K562 (cell line): ENCODE measurements at regions not wholly inside any gene's neighbourhood (a gene's known extent, or its start where the extent isn't known, plus 50 kb on each side); places are given as distances from the start of the nearest gene placed in this dataset.
A peak's percentile ranks its signal among the peaks of the same experiment; 100 is the strongest.

Source experiments
- ATAC-seq: fragments of 200-7000 bp; cut with Tn5 transposase; 3 replicates; pipeline ENCODE4 v1.9.1; 2020; ENCODE audit warnings: moderate library complexity
- BruUV-seq: library from RNA; stranded (reverse); fragments of 400-500 nt; replicated peaks from 2 replicates; lab custom pipeline; 2021; lab: Mats Ljungman, UMichigan
- CTCF ChIA-PET: fragments of 300-600 bp; formaldehyde crosslinking; extraction: SDS; loops from one replicate; lab custom pipeline; 2021; ENCODE audit warnings: low intra/inter-chr PET ratio; lab: Yijun Ruan, JAX
- POLR2A ChIA-PET: fragments of 300-600, 350-650 bp; sonication (Branson Sonifier 250); formaldehyde crosslinking; extraction: SDS; loops from one replicate; lab custom pipeline; 2021; ENCODE audit warnings: antibody characterized with exemption, inconsistent platforms; lab: Yijun Ruan, JAX
- DNase-seq, 4 experiments: peaks; one replicate each; pipeline versions ENCODE4 v3.0.0 to v3.0.0-alpha.2; 2011 to 2018; ENCODE audit warnings: low spot score in 3 of 4, mixed read lengths in 3 of 4; ENCODE audit errors: extremely low read depth in 1 of 4
- FAIRE-seq: peaks from 2 replicates; lab custom pipeline; 2011; peaks lifted over from hg19 to GRCh38; lab: Jason Lieb, UNC
- H2AFZ ChIP-seq: 2 replicates; pipeline ENCODE4 v1.6.0; 2011; ENCODE audit warnings: low read depth, low read length, control low read depth, inconsistent platforms
- H3K27ac ChIP-seq: fragments of 200-600 bp; 3 replicates; pipeline ENCODE4 v1.8.0; 2011; ENCODE audit warnings: low read depth, mild to moderate bottlenecking, control low read depth, inconsistent platforms, low read length, moderate library complexity, mixed read lengths; ENCODE audit errors: extremely low read depth
- H3K27me3 ChIP-seq, 2 experiments: fragments of 300-600 bp in 1 of 2; 2 replicates in 1 of 2; 3 replicates in 1 of 2; pipeline versions ENCODE4 v1.6.0 to v1.8.0; 2011; ENCODE audit warnings: inconsistent platforms in 2 of 2, low read length in 2 of 2, mild to moderate bottlenecking in 1 of 2, mixed read lengths in 1 of 2, moderate library complexity in 1 of 2; ENCODE audit not compliant: control insufficient read depth in 2 of 2, insufficient read depth in 2 of 2
- H3K36me3 ChIP-seq: fragments of 300-600 bp; 3 replicates; pipeline ENCODE4 v1.8.0; 2011; ENCODE audit warnings: mild to moderate bottlenecking, low read length, inconsistent platforms; ENCODE audit not compliant: control insufficient read depth, insufficient read depth
- H3K4me1 ChIP-seq, 2 experiments: fragments of 200-600 bp in 1 of 2; replicated peaks in 1 of 2; 2 replicates in 1 of 2; 3 replicates in 1 of 2; pipeline versions ENCODE4 v1.5.1 to v1.8.0; 2011; ENCODE audit warnings: inconsistent platforms in 2 of 2, low read length in 2 of 2, mild to moderate bottlenecking in 1 of 2, mixed read lengths in 1 of 2, moderate library complexity in 1 of 2; ENCODE audit not compliant: control insufficient read depth in 2 of 2, insufficient read depth in 2 of 2
- H3K4me2 ChIP-seq: 2 replicates; pipeline ENCODE4 v1.6.1; 2011; ENCODE audit warnings: low read length, control low read depth, inconsistent platforms, mixed read lengths; ENCODE audit not compliant: insufficient read depth
- H3K4me3 ChIP-seq: fragments of 200-600 bp; sonication (generic), shearing (Covaris generic); 2 replicates; pipeline ENCODE4 v1.5.1; 2016; ENCODE audit warnings: control low read depth, inconsistent platforms
- H3K79me2 ChIP-seq: fragments of 200-600 bp; 3 replicates; pipeline ENCODE4 v1.8.0; 2011; ENCODE audit warnings: low read length, inconsistent platforms; ENCODE audit not compliant: control insufficient read depth, insufficient read depth
- H3K9ac ChIP-seq, 2 experiments: 2 replicates each; pipeline versions ENCODE4 v1.6.0 to v1.6.1; 2011; ENCODE audit warnings: low read depth in 2 of 2, low read length in 2 of 2, control low read depth in 1 of 2, inconsistent platforms in 1 of 2, mild to moderate bottlenecking in 1 of 2, mixed read lengths in 1 of 2; ENCODE audit not compliant: insufficient read depth in 1 of 2
- H3K9me1 ChIP-seq: one replicate; pipeline ENCODE4 v1.6.0; 2011; ENCODE audit warnings: inconsistent platforms, mild to moderate bottlenecking, low read length, moderate library complexity; ENCODE audit not compliant: control insufficient read depth, insufficient read depth
- H3K9me3 ChIP-seq: replicated peaks from 2 replicates; pipeline ENCODE4 v1.5.1; 2011; ENCODE audit warnings: low read depth, low read length, inconsistent platforms; ENCODE audit not compliant: control insufficient read depth, insufficient read depth
- H4K20me1 ChIP-seq: replicated peaks from 2 replicates; pipeline ENCODE4 v1.6.1; 2011; ENCODE audit warnings: low read length, inconsistent platforms, mixed read lengths; ENCODE audit not compliant: control insufficient read depth, insufficient read depth
- NR0B1 ChIP-seq: fragments of 450-650 bp; IDR thresholded peaks from one replicate; pipeline ENCODE4 v1.6.1; 2018; ENCODE audit warnings: mild to moderate bottlenecking, moderate library complexity; ENCODE audit not compliant: partially characterized antibody
- WGBS: fragments of 100-300 bp; shearing (Covaris generic); methylation state at CpG from one replicate; pipeline ENCODE4 v1.1.6; 2016; ENCODE audit warnings: low coverage, mixed read lengths; ENCODE audit not compliant: insufficient coverage; ENCODE audit errors: missing lambda C conversion rate; 5-methylcytosine and 5-hydroxymethylcytosine counted together
- in situ Hi-C: fragments of 300-500 bp; cut with MboI; formaldehyde crosslinking; loops from 4 replicates; pipeline ENCODE4 v1.15.0; 2018; ENCODE audit warnings: inconsistent platforms, mixed read lengths
- intact Hi-C: fragments of 100-400 bp; cut with micrococcal nuclease; formaldehyde crosslinking; loops from 2 replicates; pipeline ENCODE4 v1.14.2; 2022
- TF ChIP-seq, protein P1 (sequence below), 2 experiments: IDR thresholded peaks; 2 replicates each; pipeline ENCODE4 v1.6.1; 2011; ENCODE audit warnings: borderline replicate concordance in 1 of 2, control low read depth in 1 of 2, low read depth in 1 of 2, low read length in 1 of 2, mild to moderate bottlenecking in 1 of 2, mixed read lengths in 1 of 2, moderate library complexity in 1 of 2; ENCODE audit not compliant: insufficient read depth in 1 of 2, insufficient read length in 1 of 2, poor library complexity in 1 of 2, severe bottlenecking in 1 of 2; ENCODE audit errors: extremely low read depth in 1 of 2

- no peaks in the 10 kb centered on the region for H3K36me3 ChIP-seq
- no peak overlapping the region for H2AFZ ChIP-seq
- no peaks in the 10 kb centered on the region for H4K20me1 ChIP-seq
- 0% methylated on average over 6 of the region's 7 CpGs for WGBS
- H3K9me3 ChIP-seq, result no peaks in the 10 kb centered on the region
- no peaks in the 10 kb centered on the region for H3K27me3 ChIP-seq
- no peak overlapping the region for H3K27ac ChIP-seq
- in situ Hi-C loops, result loop anchor here (10.0 kb wide), 2 partner anchors 389 to 469 kb away; no protein-coding TSS in a partner anchor
- no peaks in the 10 kb centered on the region for H3K9me1 ChIP-seq
- no peak overlapping the region for H3K4me2 ChIP-seq
- ChIA-PET POLR2A (no interaction called here), CTCF (no interaction called here)
- FAIRE-seq (no peak), DNase-seq (peak in 1 of 4 experiments; percentile 2), ATAC-seq (no peak)
- no TSS peak for BruUV-seq
- H3K4me1 ChIP-seq, result no peaks in the 10 kb centered on the region
- TF ChIP-seq, protein P1, sequence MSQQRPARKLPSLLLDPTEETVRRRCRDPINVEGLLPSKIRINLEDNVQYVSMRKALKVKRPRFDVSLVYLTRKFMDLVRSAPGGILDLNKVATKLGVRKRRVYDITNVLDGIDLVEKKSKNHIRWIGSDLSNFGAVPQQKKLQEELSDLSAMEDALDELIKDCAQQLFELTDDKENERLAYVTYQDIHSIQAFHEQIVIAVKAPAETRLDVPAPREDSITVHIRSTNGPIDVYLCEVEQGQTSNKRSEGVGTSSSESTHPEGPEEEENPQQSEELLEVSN (IDR thresholded peaks at IDR 0.05; ENCODE audit: borderline replicate concordance in 1 of 2, extremely low read depth in 1 of 2, insufficient read depth in 1 of 2, insufficient read length in 1 of 2, low read depth in 1 of 2, low read length in 1 of 2, poor library complexity in 1 of 2, severe bottlenecking in 1 of 2), result peak in 1 of 2 experiments; percentile 24
- TF ChIP-seq NR0B1, result no peak
- H3K9ac ChIP-seq, result no peak overlapping the region
- H3K4me3 ChIP-seq, result no peak overlapping the region
- intact Hi-C loops, result no loop called here
- H3K79me2 ChIP-seq, result no peaks in the 10 kb centered on the region
Observed at GRCh38 chr12:34604227-34604626, 581.9 kb downstream of the ALG10 start.
